ENCODE measurements at regions not wholly inside any gene's neighbourhood (a gene's known extent, or its start where the extent isn't known, plus 50 kb on each side); places are given as distances from the start of the nearest gene placed in this dataset.
A peak's percentile ranks its signal among the peaks of the same experiment; 100 is the strongest.

- DNase-seq, result no peak
- Mint-ChIP-seq H3K4me3 (no peak overlapping the region), H3K36me3 (ENCODE audit: insufficient read depth in 1 of 3, low read depth in 3 of 3) (no peaks in the 10 kb centered on the region), H3K27me3 (ENCODE audit: low read depth) (no peaks in the 10 kb centered on the region), H3K4me1 (peaks cover 28 to 33% of the 10 kb centered on the region in 2 experiments), H3K27ac (peak overlapping the region in 1 of 3 experiments; percentile 3; a peak in 1 of 7 replicates), H3K9me3 (no peaks in the 10 kb centered on the region)
- H3K27ac ChIP-seq (ENCODE audit: insufficient read length, low read depth, low read length), result no peak overlapping the region
- no peak overlapping the region for H2AFZ ChIP-seq (ENCODE audit: low read length)
- no peak overlapping the region for H3K18ac ChIP-seq (ENCODE audit: insufficient read length, low read depth, low read length)
- no peak overlapping the region for H3K9ac ChIP-seq (ENCODE audit: extremely low read depth, insufficient read length, low read length)
- no peak overlapping the region for H4K91ac ChIP-seq (ENCODE audit: insufficient read length, low read depth, low read length)
- H2BK15ac ChIP-seq (ENCODE audit: low read depth, low read length), result no peak overlapping the region
- H2AK5ac ChIP-seq (ENCODE audit: insufficient read length, low read length), result no peak overlapping the region
- H3T11ph ChIP-seq (ENCODE audit: low read length), result no peak overlapping the region
- H4K5ac ChIP-seq (ENCODE audit: insufficient read length, low read depth, low read length), result no peak overlapping the region
- H4K20me1 ChIP-seq (ENCODE audit: control insufficient read depth, insufficient read depth, insufficient read length), result no peaks in the 10 kb centered on the region
- no peaks in the 10 kb centered on the region for H3K23me2 ChIP-seq (ENCODE audit: insufficient read length, low read depth, low read length, poor library complexity, severe bottlenecking)
- no peak overlapping the region for H3K4me2 ChIP-seq (ENCODE audit: insufficient read depth, insufficient read length, low read length)
- peaks cover 13% of the 10 kb centered on the region for H3K4me1 ChIP-seq (ENCODE audit: insufficient read depth, low read length)
- H2BK5ac ChIP-seq (ENCODE audit: insufficient read length, low read length), result no peak overlapping the region
- no peak overlapping the region for H2BK12ac ChIP-seq (ENCODE audit: insufficient read length, low read depth, low read length)
- no peaks in the 10 kb centered on the region for H3K9me3 ChIP-seq (ENCODE audit: control insufficient read depth, low read depth, low read length)
- H3K14ac ChIP-seq (ENCODE audit: insufficient read depth, low read length), result no peak overlapping the region
- WGBS (ENCODE audit: extremely low coverage, insufficient read length, low lambda C conversion rate), result no CpG with 5 or more reads among the region's 2 CpGs
- H2BK20ac ChIP-seq (ENCODE audit: low read depth, low read length, poor library complexity, severe bottlenecking), result no peak overlapping the region
- H3K27me3 ChIP-seq (ENCODE audit: insufficient read depth, low read length), result no peaks in the 10 kb centered on the region
- TF ChIP-seq CTCF (conservative IDR thresholded peaks at IDR 0.05), result no peak
- H3K79me2 ChIP-seq (ENCODE audit: insufficient read depth, low read length), result no peaks in the 10 kb centered on the region
- no peak overlapping the region for H4K8ac ChIP-seq (replicated peaks; ENCODE audit: insufficient read length, low read depth, low read length)
- H2BK120ac ChIP-seq (ENCODE audit: low read depth, low read length, poor library complexity, severe bottlenecking), result no peak overlapping the region
- no peak overlapping the region for H3K23ac ChIP-seq (ENCODE audit: insufficient read length, low read depth, low read length)
- no peak overlapping the region for H3K4ac ChIP-seq (ENCODE audit: low read depth, low read length)
- no peak overlapping the region for H3K56ac ChIP-seq (ENCODE audit: insufficient read length, low read depth, low read length)
- no peaks in the 10 kb centered on the region for H3K79me1 ChIP-seq (ENCODE audit: insufficient read depth, low read depth, low read length, poor library complexity, severe bottlenecking)
Measured at GRCh38 chr1:163608979-163609378, 287.2 kb downstream of the NUF2 start.
